Choroid plexus epithelial cell (primary cell): ENCODE measurements at regions not wholly inside any gene's neighbourhood (a gene's known extent, or its start where the extent isn't known, plus 50 kb on each side); places are given as distances from the start of the nearest gene placed in this dataset.
"Not testable (repeated sequence)": the region's sequence is repeated elsewhere in the genome, so short reads cannot be mapped to it uniquely, and the experiment has no call there.

Experiments used
- DNase-seq: peaks from one replicate; pipeline ENCODE4 v3.0.0-alpha.2; 2010; ENCODE audit warnings: low read depth
- H3K4me3 ChIP-seq: 2 replicates; pipeline ENCODE4 v1.5.1; 2011; ENCODE audit warnings: low read depth, mild to moderate bottlenecking, control low read depth, low read length, moderate library complexity
- TF ChIP-seq, protein P1 (sequence below): conservative IDR thresholded peaks from 2 replicates; pipeline ENCODE4 v1.5.1; 2011; ENCODE audit warnings: low read depth, mild to moderate bottlenecking, control low read depth, inconsistent platforms, low read length, moderate library complexity

DNA sequence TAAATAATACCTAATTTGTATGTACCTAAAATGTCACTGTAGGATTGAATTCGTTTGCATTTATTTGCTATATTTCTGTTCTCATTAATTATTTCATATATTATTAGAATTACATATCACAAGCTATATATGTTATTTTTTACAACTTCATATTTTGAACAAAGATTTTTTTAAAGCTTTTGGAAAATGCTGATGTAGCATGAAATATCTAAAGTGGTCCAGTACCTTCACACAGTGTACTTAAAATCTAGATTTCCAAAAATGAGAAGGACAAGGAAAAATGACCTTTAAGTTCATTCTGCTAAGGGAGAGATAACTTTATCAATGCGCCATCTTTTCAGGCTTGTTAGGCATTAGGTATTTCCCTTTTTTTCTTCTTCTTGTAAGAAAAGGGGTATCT is 71.8 kb downstream of the LARP7 start:
- no peak overlapping the region for H3K4me3 ChIP-seq
- TF ChIP-seq, protein P1, sequence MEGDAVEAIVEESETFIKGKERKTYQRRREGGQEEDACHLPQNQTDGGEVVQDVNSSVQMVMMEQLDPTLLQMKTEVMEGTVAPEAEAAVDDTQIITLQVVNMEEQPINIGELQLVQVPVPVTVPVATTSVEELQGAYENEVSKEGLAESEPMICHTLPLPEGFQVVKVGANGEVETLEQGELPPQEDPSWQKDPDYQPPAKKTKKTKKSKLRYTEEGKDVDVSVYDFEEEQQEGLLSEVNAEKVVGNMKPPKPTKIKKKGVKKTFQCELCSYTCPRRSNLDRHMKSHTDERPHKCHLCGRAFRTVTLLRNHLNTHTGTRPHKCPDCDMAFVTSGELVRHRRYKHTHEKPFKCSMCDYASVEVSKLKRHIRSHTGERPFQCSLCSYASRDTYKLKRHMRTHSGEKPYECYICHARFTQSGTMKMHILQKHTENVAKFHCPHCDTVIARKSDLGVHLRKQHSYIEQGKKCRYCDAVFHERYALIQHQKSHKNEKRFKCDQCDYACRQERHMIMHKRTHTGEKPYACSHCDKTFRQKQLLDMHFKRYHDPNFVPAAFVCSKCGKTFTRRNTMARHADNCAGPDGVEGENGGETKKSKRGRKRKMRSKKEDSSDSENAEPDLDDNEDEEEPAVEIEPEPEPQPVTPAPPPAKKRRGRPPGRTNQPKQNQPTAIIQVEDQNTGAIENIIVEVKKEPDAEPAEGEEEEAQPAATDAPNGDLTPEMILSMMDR: no peak
- DNase-seq: no peak

DNA sequence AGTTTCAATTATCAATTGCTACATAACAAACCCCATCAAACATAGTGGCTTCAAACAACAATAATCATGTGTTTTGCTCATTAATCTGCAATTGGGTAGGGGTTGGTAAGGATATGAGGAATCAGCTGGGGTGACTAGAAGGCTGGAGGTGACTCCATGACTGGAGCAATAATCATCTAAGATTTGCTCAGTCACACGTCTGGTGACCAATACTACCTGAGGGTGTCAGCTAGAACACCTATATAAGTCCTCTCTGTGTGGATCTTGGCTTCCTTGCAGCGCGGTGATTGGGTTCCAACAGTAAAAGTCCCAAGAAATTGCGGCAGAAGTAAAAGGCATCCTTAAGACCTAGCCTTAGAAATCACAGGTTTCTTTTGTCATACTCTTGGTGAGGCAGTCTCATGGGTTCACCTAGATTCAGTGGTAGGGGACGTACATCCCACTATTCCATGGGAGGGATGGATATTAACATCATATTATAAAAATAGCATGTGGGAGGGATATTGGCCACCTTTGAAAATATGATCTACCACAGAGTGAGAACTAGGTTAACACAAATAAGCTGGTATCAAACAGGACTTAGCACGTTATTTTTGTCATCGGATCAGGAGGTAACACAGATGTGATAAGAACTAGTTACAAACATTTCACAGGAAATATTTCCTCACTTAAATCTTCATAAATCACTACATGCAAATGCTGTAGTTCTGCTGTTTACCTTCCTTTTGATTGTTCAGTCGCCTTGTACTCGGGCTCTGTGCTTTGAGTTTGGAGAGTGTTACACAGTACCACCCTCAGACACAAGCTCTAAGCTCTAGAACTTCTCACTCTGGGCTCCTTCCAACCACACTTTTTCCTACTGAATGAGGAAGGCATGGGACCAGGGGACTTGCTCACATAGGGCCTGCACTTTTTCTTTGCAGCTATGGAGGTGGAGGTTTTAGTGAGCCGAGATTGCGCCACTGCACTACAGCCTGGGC is 78.3 kb downstream of the LARP7 start:
- no peak for DNase-seq
- H3K4me3 ChIP-seq: no peak overlapping the region
- TF ChIP-seq, protein P1: no peak

DNA sequence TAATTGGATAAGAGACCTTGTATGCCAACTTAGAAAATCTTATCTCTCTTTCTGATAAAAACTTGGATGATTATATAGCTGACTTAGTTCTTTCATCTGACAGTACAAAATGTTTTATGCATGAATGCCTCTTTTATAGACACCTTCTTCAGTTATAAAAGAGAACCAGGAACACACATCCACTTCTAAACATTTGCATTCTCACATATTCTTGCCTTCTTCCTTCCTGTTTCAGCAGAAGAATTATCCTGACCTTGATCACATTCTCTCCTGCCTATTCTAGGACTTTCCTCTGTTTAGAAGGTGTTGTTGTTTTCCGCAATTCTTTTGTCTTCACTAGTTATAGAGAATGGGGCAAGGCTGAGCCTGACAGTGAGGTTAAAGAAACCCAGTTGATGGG is 80.9 kb downstream of the LARP7 start:
- TF ChIP-seq, protein P1: no peak

DNA sequence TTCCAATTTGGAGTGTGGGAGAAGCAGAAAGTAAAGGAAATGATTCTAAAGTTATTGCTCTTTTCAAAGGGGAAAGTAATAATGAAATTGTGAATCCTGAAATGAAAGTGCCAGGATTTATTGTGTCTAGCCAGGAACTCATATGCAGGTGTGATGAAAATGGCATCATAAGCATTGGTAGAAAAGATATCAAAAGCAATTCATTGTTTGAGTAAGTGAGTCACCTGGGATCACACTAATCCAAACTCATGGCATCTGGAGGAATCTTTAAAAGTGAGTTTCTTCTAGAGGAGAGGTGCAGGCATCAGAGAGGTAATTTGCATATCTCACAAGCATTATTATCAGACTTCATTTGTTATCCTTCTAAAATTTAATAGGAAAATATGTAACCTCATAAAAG is 84.7 kb downstream of the LARP7 start:
- H3K4me3 ChIP-seq: no peak overlapping the region
- no peak for DNase-seq
- TF ChIP-seq, protein P1: no peak

More for the DNA sequence above, 80.9 kb downstream of the LARP7 start:
- DNase-seq: no peak
- H3K4me3 ChIP-seq: no peak overlapping the region

DNA sequence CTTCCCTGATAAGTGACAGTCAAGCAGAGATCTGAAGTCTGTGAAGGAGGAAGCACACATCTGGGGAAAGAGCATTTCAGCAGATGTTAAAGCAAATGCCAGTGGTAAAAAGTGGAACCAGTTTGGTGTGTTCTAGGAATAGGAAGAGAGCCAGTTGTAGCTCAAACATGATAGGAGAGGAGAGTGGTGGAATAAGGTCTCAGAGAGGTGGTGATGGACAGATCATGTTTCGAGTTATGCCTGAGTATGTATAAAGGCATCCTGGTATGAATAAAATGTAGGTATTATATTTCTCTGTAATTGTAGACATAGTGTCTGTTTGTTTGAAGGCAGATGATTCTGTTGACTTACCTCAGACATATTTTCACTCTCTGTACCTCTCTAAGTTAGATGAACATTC is 89.1 kb downstream of the LARP7 start:
- DNase-seq: no peak
- H3K4me3 ChIP-seq: no peak overlapping the region
- TF ChIP-seq, protein P1: no peak

DNA sequence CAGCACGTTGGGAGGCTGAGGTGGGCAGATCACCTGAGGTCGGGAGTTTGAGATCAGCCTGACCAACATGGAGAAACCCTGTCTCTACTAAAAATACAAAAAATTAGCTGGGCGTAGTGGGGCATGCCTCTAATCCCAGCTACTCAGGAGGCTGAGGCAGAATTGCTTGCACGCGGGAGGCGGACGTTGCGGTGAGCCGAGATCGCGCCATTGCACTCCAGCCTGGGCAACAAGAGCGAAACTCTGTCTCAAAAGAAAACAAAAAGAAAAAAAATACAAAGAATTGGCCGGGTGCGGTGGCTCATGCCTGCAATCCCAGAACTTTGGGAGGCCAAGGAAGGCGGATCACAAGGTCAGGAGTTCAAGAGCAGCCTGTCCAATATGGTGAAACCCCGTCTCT is 90.8 kb downstream of the LARP7 start:
- DNase-seq, H3K4me3 ChIP-seq: not testable (repeated sequence)

DNA sequence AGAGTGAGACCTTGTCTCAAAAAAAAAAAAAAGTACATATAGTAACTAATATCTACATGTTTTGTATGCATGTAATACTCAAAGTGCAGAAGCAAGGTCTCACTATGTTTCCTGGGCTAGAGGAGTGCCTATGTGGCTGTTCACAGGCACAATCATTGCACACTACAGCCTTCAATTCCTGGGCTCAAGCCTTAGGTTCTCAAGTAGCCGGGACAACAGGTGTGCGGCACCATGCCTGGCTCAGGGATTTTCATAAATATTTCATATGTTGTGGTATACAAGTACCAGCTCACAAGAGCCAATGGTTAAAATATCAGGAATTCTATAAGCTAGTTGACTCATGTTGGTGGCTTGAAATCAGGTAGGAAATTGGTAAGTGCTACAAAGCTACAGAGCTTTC is 94.8 kb downstream of the LARP7 start:
- no peak for DNase-seq
- H3K4me3 ChIP-seq: no peak overlapping the region
- TF ChIP-seq, protein P1: no peak
